ENCODE measurements at regions not wholly inside any gene's neighbourhood (a gene's known extent, or its start where the extent isn't known, plus 50 kb on each side); places are given as distances from the start of the nearest gene placed in this dataset.
A peak's percentile ranks its signal among the peaks of the same experiment; 100 is the strongest.

DNA sequence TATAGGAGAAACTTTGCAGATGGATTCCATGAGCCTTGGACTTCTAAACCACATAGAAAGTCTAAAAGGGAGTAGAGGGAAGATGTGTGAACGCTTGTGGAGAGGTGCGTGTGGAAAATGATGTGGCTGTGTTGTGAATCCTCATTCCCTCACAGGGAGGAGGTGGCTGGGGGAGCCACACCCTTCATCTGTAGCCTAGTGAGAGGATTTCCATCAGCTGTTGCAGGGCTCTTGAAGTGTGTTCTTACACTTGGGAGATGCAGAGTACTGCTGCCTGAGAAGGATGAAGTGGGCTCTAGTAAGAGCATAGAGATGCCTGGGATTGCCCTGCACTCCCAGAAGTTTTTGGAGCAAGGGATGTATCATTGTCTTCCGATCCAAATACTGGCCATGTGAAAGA lies 279.6 kb downstream of the QKI start:
- CTCF ChIA-PET (ENCODE audit: low intra/inter-chr PET ratio, low total read pairs): no interaction called here
- peaks cover 6% of the 10 kb centered on the region; the same call in 1 of the 2 replicates for H4K20me1 ChIP-seq (ENCODE audit: insufficient read depth, low read length)
- POLR2A ChIA-PET: no interaction called here
- intact Hi-C loops (cut with micrococcal nuclease; ENCODE audit: unreplicated experiment): no loop called here
- TF ChIP-seq SP5 (CRISPR knock-in tag; IDR thresholded peaks at IDR 0.05; ENCODE audit: borderline replicate concordance, low read depth) (no peak), EHMT2 (IDR thresholded peaks at IDR 0.05; ENCODE audit: borderline replicate concordance, low read depth, low read length) (no peak), ZFP37 (CRISPR knock-in tag; IDR thresholded peaks at IDR 0.05; ENCODE audit: borderline replicate concordance) (no peak), MIER2 (CRISPR knock-in tag; IDR thresholded peaks at IDR 0.05) (no peak), THAP9 (CRISPR knock-in tag; IDR thresholded peaks at IDR 0.05; ENCODE audit: borderline replicate concordance) (no peak), ZBTB3 (CRISPR knock-in tag; IDR thresholded peaks at IDR 0.05; ENCODE audit: borderline replicate concordance, low read depth) (no peak), IRX3 (CRISPR knock-in tag; IDR thresholded peaks at IDR 0.05; ENCODE audit: borderline replicate concordance, low read depth) (no peak), JARID2 (CRISPR knock-in tag; IDR thresholded peaks at IDR 0.05; ENCODE audit: insufficient replicate concordance) (no peak), SNAPC2 (CRISPR knock-in tag; IDR thresholded peaks at IDR 0.05) (no peak), ZNF543 (CRISPR knock-in tag; IDR thresholded peaks at IDR 0.05) (no peak), MBD4 (IDR thresholded peaks at IDR 0.05; ENCODE audit: borderline replicate concordance, low read length) (no peak)
- TF ChIP-seq, protein P1, sequence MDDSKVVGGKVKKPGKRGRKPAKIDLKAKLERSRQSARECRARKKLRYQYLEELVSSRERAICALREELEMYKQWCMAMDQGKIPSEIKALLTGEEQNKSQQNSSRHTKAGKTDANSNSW (CRISPR knock-in tag; IDR thresholded peaks at IDR 0.05; ENCODE audit: borderline replicate concordance): no peak
- TF ChIP-seq, protein P2, sequence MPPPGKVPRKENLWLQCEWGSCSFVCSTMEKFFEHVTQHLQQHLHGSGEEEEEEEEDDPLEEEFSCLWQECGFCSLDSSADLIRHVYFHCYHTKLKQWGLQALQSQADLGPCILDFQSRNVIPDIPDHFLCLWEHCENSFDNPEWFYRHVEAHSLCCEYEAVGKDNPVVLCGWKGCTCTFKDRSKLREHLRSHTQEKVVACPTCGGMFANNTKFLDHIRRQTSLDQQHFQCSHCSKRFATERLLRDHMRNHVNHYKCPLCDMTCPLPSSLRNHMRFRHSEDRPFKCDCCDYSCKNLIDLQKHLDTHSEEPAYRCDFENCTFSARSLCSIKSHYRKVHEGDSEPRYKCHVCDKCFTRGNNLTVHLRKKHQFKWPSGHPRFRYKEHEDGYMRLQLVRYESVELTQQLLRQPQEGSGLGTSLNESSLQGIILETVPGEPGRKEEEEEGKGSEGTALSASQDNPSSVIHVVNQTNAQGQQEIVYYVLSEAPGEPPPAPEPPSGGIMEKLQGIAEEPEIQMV (CRISPR knock-in tag; IDR thresholded peaks at IDR 0.05; ENCODE audit: low read depth): no peak
- H3K4me1 ChIP-seq (ENCODE audit: insufficient read depth, low read length): peaks cover 17% of the 10 kb centered on the region
- H3K79me2 ChIP-seq (ENCODE audit: insufficient read depth, low read length): no peaks in the 10 kb centered on the region
- FAIRE-seq: no peak
- H3K4me2 ChIP-seq (ENCODE audit: low read depth, low read length): no peak overlapping the region
- no peak for DNase-seq (ENCODE audit: low spot score)
- H3K27me3 ChIP-seq (ENCODE audit: control insufficient read depth in 1 of 2, insufficient read depth in 2 of 2, low read length in 2 of 2): peaks cover 6 to 61% of the 10 kb centered on the region in 2 experiments; a peak in 4 of 5 replicates
- no peak overlapping the region for H3K4me3 ChIP-seq (replicated peaks in 1 of 3; ENCODE audit: insufficient read depth in 1 of 3, low read depth in 2 of 3, low read length in 3 of 3)
- peak; percentile 15 for ATAC-seq
- no peaks in the 10 kb centered on the region for H3K36me3 ChIP-seq (replicated peaks in 1 of 2; ENCODE audit: control insufficient read depth in 1 of 2, insufficient read depth in 2 of 2, low read length in 2 of 2)
- no peak overlapping the region for H2AFZ ChIP-seq (ENCODE audit: low read length)
- no TSS peak for BruUV-seq (replicated peaks)
- 22% methylated on average over 3 of the region's 3 CpGs for WGBS (ENCODE audit: low lambda C conversion rate)
- in situ Hi-C loops (cut with HindIII; ENCODE audit: extremely low pct_ligation_motif_present, low pct_unique_long_range_greater_than_20kb): no loop called here
- no peaks in the 10 kb centered on the region for H3K9me3 ChIP-seq (ENCODE audit: low read length)
- H3K9ac ChIP-seq (ENCODE audit: insufficient read depth, low read depth, low read length): no peak overlapping the region
- H3K27ac ChIP-seq (ENCODE audit: extremely low read length, insufficient read depth, low read length): no peak overlapping the region

All from HepG2 (cell line).